HFFc6 (cell line): ENCODE measurements at regions not wholly inside any gene's neighbourhood (a gene's known extent, or its start where the extent isn't known, plus 50 kb on each side); places are given as distances from the start of the nearest gene placed in this dataset.

Source experiments
- DNase-seq: peaks from one replicate; pipeline ENCODE4 v3.0.0-alpha.2; 2018
- H3K27ac Mint-ChIP-seq: 2 replicates; pipeline ENCODE4 v1.8.0; 2020; ENCODE audit warnings: mild to moderate bottlenecking, mixed read lengths
- H3K27me3 Mint-ChIP-seq: 2 replicates; pipeline ENCODE4 v1.8.0; 2021; ENCODE audit warnings: mild to moderate bottlenecking, moderate library complexity, mixed read lengths; ENCODE audit not compliant: insufficient read depth
- H3K36me3 Mint-ChIP-seq: 2 replicates; pipeline ENCODE4 v1.8.0; 2021; ENCODE audit warnings: low read depth, mixed read lengths
- H3K4me1 Mint-ChIP-seq: 2 replicates; pipeline ENCODE4 v1.8.0; 2020; ENCODE audit warnings: low read depth, mixed read lengths
- H3K4me3 Mint-ChIP-seq: 2 replicates; pipeline ENCODE4 v1.8.0; 2020; ENCODE audit warnings: mild to moderate bottlenecking, moderate library complexity, mixed read lengths
- H3K9me3 Mint-ChIP-seq: 2 replicates; pipeline ENCODE4 v1.8.0; 2020; ENCODE audit warnings: mild to moderate bottlenecking, mixed read lengths
- TF ChIP-seq, protein P1 (sequence below): fragments of 200-600 bp; sonication (generic); IDR thresholded peaks from 2 replicates; pipeline ENCODE4 v1.5.0; 2021; ENCODE audit warnings: antibody characterized with exemption, mild to moderate bottlenecking

DNA sequence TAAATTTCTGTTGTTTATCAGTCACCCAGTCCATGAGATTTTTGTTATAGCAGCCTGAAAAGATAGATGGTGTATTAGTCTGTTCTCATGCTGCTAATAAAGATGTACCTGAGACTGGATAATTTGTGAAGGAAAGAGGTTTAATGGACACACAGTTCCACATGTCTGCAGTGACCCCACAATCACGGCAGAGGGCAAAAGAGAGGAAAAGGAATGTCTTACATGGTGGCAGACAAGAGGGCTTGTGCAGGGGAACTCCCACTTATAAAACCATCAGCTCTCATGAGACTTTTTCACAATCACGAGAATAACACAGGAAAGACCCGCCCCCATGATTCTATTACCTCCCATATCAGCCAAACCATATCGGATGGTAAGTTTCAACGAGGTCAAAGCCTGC, 309.2 kb downstream of the LIG4 start:
- Mint-ChIP-seq H3K27ac (no peak overlapping the region), H3K36me3 (no peaks in the 10 kb centered on the region), H3K9me3 (peaks cover 57% of the 10 kb centered on the region), H3K4me3 (no peak overlapping the region), H3K4me1 (no peaks in the 10 kb centered on the region), H3K27me3 (peaks cover 1% of the 10 kb centered on the region; the same call in 1 of the 2 replicates)
- DNase-seq, result no peak
- TF ChIP-seq, protein P1, sequence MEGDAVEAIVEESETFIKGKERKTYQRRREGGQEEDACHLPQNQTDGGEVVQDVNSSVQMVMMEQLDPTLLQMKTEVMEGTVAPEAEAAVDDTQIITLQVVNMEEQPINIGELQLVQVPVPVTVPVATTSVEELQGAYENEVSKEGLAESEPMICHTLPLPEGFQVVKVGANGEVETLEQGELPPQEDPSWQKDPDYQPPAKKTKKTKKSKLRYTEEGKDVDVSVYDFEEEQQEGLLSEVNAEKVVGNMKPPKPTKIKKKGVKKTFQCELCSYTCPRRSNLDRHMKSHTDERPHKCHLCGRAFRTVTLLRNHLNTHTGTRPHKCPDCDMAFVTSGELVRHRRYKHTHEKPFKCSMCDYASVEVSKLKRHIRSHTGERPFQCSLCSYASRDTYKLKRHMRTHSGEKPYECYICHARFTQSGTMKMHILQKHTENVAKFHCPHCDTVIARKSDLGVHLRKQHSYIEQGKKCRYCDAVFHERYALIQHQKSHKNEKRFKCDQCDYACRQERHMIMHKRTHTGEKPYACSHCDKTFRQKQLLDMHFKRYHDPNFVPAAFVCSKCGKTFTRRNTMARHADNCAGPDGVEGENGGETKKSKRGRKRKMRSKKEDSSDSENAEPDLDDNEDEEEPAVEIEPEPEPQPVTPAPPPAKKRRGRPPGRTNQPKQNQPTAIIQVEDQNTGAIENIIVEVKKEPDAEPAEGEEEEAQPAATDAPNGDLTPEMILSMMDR, result no peak

DNA sequence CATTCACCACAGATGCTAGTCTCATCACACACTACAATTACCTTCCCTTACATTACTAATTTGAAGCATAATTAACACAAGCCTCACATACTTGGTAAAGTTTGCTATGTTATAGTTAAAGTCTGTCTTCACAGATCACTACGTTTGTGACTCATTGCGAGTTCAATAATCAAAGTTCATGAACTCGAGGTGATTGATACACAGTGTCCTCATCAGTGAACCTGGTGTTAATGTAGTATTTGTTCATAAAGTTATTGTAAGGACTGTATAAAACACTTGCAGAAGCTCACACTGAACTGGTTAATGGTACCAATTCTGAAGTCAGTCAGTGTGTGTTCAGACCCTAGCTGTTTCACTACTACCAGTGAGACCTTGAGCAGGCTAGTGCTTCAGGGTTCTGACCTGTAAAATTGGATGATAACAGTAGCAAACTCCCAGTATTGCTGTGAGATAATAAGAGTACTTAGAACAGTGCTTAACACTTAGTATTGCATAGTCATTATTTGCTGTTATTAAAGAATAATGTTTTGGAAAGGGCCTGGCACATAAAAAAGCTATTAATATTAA, 313.3 kb downstream of the LIG4 start:
- Mint-ChIP-seq H3K36me3 (no peaks in the 10 kb centered on the region), H3K27me3 (no peaks in the 10 kb centered on the region), H3K4me1 (no peaks in the 10 kb centered on the region), H3K9me3 (peaks cover 51% of the 10 kb centered on the region), H3K27ac (no peak overlapping the region), H3K4me3 (no peak overlapping the region)
- DNase-seq, result no peak
- TF ChIP-seq, protein P1, result no peak

DNA sequence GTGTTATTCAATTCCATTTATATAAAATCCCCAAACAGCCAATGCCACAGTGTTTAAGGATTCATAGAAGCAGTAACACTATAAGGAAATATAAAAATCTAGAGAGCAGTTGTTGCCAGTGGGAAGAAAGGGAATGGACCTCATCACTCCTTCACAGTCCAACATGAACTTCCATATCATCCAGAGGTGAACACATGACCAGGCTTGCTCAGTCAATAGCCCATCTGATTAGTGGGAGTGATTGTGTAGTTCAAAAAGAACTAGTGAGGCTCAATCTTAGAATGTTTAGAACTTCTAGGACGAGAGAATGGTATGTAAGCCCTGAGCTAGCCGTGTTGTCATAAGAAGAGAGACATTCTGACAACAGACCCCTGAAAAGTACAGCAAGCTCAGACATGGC, 314.1 kb downstream of the LIG4 start:
- no peaks in the 10 kb centered on the region for H3K4me1 Mint-ChIP-seq
- TF ChIP-seq, protein P1, result no peak
- H3K4me3 Mint-ChIP-seq, result no peak overlapping the region
- no peaks in the 10 kb centered on the region for H3K27me3 Mint-ChIP-seq
- peaks cover 55% of the 10 kb centered on the region for H3K9me3 Mint-ChIP-seq
- no peaks in the 10 kb centered on the region for H3K36me3 Mint-ChIP-seq
- DNase-seq, result no peak
- no peak overlapping the region for H3K27ac Mint-ChIP-seq

DNA sequence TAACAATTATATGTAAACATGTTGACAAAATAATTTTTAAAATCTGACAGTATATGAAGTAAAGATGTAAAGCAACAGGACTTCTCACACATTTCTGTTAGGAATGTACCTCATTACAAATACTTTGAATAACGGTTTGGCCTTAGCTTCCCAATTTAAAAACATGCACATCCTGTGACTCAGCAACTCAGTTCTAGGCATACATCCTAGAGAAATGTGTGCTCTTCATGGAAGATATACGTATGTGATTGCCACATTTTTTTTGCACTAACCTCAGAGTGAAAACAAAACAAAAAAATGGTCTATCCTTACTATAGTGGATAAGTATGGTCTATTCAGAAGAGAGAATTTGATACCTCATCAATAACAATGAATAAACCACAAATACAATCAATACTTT, 314.6 kb downstream of the LIG4 start:
- DNase-seq, result no peak
- Mint-ChIP-seq H3K4me1 (no peaks in the 10 kb centered on the region), H3K36me3 (no peaks in the 10 kb centered on the region), H3K27ac (no peak overlapping the region), H3K9me3 (peaks cover 56% of the 10 kb centered on the region), H3K4me3 (no peak overlapping the region), H3K27me3 (no peaks in the 10 kb centered on the region)
- TF ChIP-seq, protein P1, result no peak

DNA sequence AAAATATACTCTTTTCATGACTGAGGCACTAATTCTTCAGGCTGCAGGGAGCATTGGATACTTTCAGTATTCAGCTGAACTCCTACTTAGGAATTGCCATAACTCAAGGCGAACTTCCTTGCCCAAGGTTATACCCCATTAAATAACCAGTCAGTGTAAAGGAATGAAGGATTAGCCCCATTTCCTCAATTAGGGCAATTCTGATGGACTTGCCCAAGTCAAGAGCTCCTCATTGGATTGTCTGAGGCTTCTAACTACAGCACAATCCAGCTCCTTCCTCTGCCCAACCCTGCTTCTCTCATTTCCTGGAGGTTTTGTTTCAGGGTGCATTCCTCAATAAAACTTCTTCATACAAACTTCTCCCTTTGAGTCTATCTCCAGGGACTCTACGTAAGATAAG, 329.2 kb downstream of the LIG4 start:
- Mint-ChIP-seq H3K27ac (no peak overlapping the region), H3K9me3 (peaks cover 46% of the 10 kb centered on the region), H3K4me1 (no peaks in the 10 kb centered on the region), H3K36me3 (no peaks in the 10 kb centered on the region), H3K4me3 (no peak overlapping the region), H3K27me3 (no peaks in the 10 kb centered on the region; the same call in 1 of the 2 replicates)
- TF ChIP-seq, protein P1, result no peak
- no peak for DNase-seq

DNA sequence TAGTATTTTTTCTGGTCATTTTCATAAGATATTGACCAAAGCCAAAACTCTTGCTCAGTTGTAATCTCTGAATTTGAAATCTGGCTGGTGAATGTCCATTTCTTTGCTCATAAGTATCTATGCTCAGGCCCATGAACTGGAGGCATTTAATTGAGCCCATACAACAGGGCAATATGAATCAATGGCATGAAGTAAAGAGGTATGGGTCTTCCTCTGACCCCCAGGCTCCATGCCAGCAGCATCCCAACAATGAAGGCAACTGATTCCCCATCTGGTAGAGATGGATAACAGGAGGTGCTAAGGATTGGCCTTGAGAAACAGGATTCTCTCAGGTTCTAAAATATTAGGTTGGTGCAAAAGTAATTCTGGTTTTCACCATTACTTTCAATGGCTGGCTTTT, 330.8 kb downstream of the LIG4 start:
- Mint-ChIP-seq H3K27ac (no peak overlapping the region), H3K9me3 (peaks cover 53% of the 10 kb centered on the region), H3K4me3 (no peak overlapping the region), H3K4me1 (no peaks in the 10 kb centered on the region), H3K36me3 (no peaks in the 10 kb centered on the region), H3K27me3 (no peaks in the 10 kb centered on the region; the same call in 1 of the 2 replicates)
- TF ChIP-seq, protein P1, result no peak
- no peak for DNase-seq
